ENCODE measurements at regions not wholly inside any gene's neighbourhood (a gene's known extent, or its start where the extent isn't known, plus 50 kb on each side); places are given as distances from the start of the nearest gene placed in this dataset.

DNA sequence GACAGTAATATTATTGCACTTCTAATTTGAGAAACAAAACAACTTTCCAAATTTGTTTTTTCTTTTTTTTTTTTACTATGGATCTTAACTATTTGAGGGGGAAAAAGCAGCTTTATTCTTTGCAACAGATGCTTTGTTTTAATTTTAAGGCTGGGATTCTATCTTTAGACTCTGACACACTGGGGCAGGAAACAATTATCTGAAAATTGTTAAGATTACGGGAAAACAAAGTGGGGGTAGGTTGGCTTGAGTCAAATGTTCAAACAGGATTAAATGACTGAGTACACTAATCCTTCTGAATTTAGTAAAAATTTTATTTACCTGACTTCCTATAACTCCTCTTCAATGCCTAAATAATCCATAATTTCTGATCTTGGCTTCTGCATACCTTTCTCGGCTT is 543.2 kb downstream of the SLITRK6 start:
- TF ChIP-seq, protein P1, sequence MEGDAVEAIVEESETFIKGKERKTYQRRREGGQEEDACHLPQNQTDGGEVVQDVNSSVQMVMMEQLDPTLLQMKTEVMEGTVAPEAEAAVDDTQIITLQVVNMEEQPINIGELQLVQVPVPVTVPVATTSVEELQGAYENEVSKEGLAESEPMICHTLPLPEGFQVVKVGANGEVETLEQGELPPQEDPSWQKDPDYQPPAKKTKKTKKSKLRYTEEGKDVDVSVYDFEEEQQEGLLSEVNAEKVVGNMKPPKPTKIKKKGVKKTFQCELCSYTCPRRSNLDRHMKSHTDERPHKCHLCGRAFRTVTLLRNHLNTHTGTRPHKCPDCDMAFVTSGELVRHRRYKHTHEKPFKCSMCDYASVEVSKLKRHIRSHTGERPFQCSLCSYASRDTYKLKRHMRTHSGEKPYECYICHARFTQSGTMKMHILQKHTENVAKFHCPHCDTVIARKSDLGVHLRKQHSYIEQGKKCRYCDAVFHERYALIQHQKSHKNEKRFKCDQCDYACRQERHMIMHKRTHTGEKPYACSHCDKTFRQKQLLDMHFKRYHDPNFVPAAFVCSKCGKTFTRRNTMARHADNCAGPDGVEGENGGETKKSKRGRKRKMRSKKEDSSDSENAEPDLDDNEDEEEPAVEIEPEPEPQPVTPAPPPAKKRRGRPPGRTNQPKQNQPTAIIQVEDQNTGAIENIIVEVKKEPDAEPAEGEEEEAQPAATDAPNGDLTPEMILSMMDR (conservative IDR thresholded peaks at IDR 0.05) = no peak
- TF ChIP-seq EZH2 (IDR thresholded peaks at IDR 0.05; ENCODE audit: low read depth) = no peak

All from PC-9 (cell line).